ENCODE measurements at regions not wholly inside any gene's neighbourhood (a gene's known extent, or its start where the extent isn't known, plus 50 kb on each side); places are given as distances from the start of the nearest gene placed in this dataset.

DNA sequence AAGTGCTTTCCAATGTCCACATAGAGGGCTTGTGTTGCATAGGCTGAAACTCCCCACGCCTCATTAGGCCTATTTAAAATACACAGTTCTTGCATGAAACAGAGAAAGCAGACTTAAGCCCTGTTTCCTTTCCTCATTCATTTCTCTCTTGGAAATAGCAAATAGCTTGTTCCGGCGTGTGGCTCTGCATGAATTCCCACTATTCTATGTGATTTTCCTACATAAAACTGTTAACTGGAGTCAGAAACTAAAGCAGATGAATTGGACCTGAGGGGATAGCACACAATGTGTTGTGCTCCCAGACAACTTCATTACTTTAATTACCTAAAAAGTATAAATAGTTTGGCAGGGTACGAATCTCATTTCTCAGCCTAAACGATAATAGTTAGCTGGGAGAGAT, 981.5 kb downstream of the SORCS1 start:
- no peak for DNase-seq (ENCODE audit: low read depth in 2 of 2)

DNA sequence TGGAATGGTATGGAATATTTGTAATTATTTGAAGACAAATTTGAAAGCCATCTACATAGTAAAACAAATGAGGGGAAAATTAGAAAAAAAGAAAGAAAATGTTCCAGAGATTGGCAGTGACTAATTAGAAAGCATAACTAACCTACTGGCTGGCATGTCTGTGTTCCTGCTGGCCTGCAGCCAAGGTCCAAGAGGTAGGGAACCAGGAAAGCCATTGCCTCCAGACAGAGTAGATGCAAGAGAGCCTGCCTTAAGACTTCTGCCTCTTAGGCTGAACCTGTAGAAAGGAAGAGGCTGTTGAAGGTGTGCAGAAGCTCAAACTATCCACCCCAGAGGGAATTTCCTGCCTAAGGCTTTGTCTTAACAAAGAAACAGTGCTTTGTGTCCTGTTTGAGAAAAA, 982.0 kb downstream of the SORCS1 start:
- no peak for DNase-seq (ENCODE audit: low read depth in 2 of 2)

DNA sequence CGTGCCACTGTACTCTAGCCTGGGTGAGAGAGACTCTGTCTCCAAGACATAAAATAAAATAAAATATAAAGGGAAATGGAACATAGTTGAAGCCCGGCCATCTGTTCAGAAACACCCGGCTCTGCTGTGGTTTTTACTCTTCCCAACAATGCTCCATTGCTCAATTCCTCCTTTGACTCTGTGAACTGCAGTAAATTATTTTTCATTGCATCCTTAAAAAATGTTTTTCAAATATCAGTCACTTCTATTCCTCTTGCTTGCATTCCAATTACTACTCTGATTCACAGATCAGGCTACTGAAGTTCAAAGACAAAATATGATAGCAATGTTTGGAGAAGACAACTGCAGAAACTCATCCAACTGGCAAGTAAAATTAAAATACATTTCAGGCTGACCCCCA, 983.0 kb downstream of the SORCS1 start:
- DNase-seq (ENCODE audit: low read depth in 2 of 2), result no peak

DNA sequence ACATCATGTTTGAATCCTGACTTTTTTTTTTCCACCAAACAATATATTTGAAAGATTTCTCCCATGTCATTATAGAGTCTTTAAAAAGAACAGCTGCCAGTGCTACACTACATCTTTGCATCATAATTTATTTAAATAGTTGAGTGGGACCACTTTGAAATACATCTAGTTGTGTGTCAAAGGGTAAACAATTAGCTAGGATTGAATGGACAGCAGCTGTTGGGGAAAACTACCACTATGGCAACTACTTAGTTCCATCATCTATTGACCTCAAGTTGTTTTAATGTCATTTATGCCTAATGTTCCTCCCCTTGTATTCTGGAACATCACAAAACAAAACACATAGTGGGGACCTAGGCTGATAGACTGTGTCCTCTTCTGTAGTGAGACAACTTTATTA, 985.1 kb downstream of the SORCS1 start:
- no peak for DNase-seq (ENCODE audit: low read depth in 2 of 2)

DNA sequence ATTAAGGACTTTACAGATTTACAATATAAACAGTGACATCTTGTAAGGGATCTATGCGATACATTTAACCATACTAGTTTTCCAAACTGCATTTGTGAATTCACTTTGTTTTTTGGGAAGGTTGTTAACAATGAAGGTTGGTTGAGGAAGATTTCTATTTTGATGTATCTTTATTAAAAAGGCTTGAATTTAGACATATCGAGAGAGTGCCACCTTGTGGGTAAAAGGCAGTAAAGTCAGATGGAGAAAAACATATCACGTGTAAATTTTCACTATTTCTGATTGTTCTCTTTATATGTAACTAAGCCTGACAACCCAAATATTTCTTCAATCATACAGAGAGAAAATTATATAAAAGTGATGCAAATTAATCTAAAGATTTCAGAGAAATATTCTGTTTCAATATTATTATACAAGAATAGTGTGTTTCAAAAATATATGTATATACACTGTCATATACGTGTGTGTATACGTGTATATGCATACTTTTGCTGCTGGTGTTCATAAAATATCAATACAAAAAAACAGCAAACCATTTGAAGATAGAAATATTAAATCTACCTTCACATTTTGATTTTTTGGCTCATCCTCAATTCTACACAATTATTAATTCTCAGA, 988.6 kb downstream of the SORCS1 start:
- DNase-seq (ENCODE audit: low read depth in 2 of 2), result no peak

DNA sequence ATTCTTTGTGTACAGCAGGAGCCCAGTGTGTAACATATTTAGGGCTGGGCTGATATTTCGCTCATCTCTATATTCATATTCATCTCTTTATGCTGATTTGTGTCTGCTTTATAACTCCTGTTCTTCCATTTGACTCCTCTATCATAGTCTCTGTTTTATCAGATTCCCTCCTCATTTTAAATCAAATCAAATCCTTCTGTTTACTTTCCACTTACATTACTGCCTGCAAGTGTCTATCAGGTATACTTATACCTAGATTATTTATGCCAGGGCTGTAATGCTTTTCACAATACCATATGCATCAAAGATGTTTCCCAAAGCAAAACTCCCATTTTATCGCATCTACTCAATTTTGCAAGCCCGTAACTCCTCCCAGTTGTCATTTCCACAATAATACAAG, 990.7 kb downstream of the SORCS1 start:
- DNase-seq (ENCODE audit: low read depth in 2 of 2), result no peak

DNA sequence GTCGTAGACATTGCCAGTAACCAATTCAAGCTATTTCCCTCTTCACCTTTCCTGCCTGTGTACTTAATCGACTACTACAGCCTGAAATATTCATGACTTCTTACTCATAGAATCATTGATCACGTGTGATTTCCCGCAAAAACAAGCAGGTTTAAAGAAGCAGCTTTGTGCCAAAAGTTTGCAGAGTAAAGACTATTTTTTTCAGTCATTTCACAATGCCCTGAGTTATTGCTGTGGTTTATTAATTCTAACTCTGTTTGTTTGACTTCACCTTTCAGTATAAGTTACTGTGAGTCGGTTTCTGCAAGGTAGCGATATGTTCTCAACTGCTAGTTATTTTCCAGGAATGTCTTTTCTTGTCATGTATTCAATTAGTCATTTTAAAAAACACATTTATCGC, 995.3 kb downstream of the SORCS1 start:
- no peak for DNase-seq (ENCODE audit: low read depth in 2 of 2)

DNA sequence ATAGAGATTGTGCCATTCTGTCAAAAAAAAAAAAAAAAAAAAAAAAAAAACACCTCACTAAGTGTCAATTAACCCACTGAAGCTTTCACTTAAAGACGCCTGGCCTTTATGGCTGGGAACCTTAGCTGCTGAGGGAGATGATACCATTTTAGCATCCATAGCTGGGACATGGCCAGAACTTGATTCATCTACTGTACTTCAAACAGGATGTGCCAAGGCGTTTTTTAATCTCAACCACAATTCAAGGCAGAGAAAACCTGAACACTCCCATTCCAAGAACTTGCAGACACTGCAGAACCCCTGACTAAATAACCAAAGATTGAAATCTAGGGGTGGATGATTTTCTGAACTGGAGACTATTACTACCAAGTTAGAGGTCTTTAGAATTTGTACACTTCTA, 996.6 kb downstream of the SORCS1 start:
- DNase-seq (ENCODE audit: low read depth in 2 of 2), result no peak

DNA sequence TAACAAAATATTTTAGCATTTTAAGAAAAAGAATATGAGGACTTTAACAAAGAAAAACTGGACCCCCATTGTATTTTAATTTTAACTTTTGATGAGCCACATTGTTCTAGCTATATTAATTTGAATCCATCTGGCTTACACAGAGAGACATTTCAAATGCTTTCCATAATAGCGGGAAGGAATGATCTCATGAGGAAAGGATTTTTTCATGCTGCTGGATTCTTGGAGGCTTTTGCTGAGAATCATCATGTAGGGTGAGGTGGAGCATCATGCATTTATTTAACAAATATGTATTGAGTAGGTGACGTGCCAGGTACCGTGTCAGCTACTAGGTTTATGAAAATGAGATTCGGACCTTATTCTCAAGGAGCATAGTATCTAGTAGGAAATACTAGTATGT, 1006.3 kb downstream of the SORCS1 start:
- DNase-seq (ENCODE audit: low read depth in 2 of 2), result no peak

DNA sequence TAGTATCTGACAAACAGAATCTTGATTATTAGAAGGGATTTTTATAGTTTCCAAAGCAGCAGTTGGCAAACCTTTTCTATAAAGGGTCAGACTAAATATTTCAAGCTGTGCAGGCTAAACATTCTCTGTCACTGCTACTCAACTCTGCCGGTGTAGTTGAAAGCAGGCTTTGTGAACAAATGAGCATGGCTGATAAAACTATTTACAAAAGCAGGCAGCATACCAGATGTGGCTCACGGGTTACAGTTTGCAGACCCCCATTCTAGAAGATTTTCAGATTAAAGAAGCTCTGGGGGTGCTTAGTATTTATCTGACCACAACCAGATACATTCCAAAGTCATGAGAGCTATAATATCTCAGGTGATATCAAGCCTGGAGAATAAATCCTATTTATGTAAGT, 1017.5 kb downstream of the SORCS1 start:
- DNase-seq (ENCODE audit: low read depth in 2 of 2), result no peak

DNA sequence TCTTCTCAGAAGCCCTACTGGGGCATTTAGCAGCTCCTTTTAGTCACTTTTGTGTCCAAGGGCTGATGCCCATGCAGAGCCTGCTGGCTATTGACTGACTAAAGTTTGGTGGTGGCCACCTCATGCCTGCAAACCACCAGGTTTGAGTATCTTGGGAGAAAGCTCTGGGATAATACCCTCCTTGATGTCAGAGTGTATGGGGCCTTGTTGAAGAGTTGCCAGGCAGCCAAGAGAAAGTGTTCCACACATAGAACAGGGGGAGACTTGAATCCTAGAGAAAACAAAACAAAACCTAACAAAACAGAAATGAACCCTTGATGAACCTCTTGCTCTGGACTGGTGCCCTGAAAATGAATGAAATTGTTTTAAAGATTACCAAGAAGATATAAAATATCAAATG, 1024.6 kb downstream of the SORCS1 start:
- no peak for DNase-seq (ENCODE audit: low read depth in 2 of 2)

DNA sequence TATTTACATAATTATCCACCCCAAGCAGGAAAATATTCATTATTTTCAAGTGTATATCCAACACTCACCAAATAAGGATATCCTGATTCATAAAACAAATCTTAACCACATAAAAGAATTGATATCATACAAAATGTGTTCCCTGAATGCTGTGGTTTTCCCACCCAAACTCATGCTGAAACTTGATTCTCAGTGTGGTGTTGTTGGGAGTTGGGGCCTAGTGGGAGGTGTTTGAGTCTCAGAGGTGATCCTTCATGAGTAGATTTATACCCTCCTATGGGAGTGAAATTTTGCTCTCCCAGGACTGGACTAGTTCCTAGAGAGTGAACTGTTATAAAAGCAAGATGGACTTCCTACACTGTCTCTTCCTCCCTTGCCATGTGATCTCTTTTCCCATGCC, 1028.3 kb downstream of the SORCS1 start:
- DNase-seq (ENCODE audit: low read depth in 2 of 2), result no peak

DNA sequence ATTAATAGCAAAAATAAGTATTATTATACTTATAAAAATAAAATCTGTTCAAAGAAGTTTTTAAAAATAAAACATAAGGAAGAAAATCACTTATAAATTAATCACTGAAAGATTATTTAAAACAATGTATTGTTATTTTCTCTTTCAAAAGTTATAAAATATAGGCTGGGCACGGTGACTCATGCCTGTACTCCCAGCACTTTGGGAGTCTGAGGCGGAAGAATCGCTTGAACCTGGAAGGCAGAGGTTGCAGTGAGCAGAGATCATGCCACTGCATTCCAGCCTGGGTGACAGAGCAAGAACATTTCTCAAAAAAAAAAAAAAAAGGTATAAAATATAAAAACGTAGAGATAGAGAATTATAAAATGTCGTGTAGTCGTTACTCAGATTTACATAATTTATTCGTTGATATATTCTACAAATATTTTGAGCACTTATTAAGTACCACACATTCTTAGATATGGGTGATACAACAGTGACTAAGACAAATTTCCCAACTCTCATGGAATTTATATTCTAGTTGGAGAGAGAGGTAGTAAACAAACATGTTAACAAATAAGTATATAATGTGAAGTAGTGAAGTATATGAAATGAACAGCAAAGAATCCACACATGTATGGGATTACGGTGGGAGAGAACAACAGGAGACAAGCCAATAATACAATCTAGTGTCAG, 1030.0 kb downstream of the SORCS1 start:
- no peak for DNase-seq (ENCODE audit: low read depth in 2 of 2)

DNA sequence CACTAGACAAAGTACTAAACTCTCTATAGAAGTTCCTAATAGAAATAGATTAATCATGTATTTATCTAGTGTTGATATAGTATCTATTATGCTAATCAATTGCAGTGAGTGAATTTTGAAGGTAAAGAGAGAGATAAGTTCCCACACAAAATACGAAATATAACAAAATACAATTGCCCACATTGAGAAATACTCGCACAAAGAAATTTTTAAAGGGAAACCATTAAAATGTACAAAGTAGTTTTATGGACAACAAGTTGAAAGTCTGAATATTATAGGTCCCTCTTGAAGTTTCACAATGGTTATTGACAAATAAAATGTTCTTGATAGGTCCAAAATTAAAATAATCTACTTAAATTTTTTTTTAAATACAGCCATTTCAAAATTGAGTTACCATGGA, 1031.1 kb downstream of the SORCS1 start:
- no peak for DNase-seq (ENCODE audit: low read depth in 2 of 2)

DNA sequence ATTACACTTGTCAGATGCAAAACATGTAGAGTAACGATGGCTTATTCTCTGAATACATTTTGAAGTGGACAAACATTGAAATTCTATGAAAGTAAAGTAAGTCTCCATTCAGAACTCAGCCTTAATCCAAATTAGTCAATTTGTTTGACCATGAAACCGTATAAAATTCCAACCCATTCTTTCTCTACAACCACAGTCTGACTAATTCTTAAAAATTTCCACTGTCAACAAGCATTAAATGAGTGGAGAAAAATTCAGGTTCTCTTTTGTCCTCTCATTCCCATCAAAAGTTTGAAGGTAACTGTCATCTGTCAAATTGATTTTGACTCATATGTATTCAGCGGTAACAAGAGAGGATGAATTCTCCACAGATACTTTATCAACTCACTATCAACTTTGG, 1031.5 kb downstream of the SORCS1 start:
- DNase-seq (ENCODE audit: low read depth in 2 of 2), result no peak

DNA sequence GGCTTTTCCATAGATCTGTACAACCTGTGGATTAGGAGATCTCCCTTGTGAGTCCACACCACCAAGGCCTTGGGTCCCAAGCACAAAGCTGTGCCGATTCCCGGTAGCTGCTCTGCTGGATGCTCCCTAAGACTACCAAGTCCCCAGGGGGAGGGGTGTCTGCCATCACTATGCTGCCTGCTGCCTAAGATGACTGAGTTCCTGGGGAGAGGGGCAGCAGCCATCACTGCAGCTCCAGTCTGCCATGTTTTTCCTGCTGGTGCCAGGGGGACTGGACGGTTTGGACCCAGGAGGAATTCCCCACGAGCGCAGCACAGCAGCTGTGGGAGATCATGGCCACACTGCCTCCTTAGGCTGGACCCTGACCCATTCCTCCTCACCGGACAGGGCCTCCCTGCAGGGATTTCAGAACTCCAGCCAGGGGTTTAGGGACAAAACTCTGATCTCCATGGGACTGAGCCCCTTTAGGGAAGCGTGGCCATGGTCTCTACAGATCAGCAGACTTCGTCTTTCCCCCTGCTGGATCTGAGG, 1049.8 kb downstream of the SORCS1 start:
- DNase-seq (ENCODE audit: low read depth in 2 of 2), result no peak

DNA sequence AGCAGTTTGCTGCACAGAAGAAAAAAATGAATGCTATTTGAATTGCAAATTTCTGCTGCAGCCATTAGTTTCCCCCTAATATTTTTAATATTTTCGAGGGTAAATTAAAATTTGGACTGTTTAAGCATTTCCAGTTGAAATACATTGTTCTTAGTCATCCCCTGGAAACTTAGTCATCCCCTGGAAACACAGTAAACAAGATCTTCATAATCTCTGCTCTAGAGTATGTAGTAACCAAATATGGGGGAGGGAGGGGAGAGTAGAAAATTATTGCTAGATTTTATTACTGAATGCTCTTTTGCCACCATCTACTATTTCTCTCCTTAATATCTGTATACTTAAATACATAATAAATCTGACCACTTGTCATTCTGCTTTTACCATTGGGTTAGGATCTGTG, 1053.3 kb downstream of the SORCS1 start:
- no peak for DNase-seq (ENCODE audit: low read depth in 2 of 2)

DNA sequence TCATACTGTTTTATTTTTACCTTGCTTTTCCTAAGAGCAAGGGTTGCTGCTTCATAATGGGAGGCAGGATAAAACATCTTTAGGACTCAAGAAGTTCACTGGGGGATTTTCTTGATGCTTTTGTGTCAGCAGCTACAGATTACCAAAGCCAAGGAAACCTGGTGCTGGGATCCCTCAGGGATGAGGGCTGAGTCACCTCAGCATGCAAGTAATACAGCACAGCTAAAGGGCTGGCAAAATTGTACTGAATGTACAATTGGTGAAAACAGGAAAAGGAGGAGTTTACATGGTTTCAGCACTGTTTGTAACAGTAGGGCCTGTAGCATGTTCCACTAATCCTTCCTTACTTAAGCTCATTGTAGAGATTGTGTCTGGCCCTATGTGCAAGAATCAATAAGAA, 1056.8 kb downstream of the SORCS1 start:
- DNase-seq (ENCODE audit: low read depth in 2 of 2), result no peak

DNA sequence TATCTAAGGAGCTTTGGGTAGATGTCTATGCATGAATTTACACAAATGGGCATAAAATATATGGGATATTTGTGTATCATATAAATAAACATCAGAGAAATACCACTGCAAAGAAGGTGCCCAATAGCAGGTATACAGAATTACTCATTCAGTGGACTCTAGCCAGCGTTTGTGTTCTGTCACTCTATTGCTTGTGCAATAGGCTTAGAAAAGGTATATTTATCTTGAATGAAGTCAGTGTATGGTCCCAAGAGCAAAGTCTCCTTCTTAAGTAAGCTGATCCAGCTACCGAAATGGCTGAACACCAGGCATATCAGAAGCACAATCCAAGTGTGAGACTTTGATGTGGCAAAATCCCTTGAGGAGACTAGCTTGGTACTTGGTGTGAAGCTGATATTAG, 1058.4 kb downstream of the SORCS1 start:
- DNase-seq (ENCODE audit: low read depth in 2 of 2), result no peak

DNA sequence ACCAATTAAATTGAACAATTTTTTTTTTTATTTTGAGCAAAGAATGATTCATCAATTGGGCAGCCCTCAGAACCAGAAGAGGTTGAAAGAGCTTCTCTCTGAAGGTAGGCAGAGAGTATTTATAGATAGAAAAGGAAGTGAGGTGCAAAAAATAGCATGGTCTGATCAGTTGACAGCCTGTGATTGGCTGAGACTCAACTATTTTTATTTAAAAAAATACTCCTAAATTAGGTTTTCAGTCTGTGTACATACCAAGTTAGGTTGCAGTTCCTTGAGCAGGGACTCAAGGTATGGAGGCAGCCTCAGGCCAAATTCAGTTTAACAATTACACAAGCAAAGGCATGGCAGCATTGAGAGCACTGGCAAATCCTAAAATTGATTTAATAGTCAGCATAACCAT, 1074.7 kb downstream of the SORCS1 start:
- DNase-seq (ENCODE audit: low read depth in 2 of 2), result no peak

DNA sequence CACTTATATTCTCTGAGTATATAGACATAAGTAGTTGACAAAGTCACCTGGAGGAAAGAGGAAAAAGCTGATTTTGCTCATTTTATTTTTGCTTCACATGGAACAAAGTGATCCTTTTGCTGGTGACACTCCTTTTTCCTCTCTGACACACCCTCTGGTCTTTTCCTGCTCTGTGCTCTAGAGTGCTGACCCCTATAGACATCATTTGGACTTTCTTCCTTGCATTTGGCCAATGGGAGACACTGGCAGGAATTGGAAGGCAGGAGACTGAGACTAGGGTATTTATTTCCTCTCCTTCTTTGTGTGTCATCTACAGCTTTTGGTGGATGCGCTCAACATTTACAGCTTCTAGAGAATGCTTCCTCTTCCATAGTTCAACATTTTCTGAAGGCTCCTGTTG, 1078.1 kb downstream of the SORCS1 start:
- DNase-seq (ENCODE audit: low read depth in 2 of 2), result no peak

DNA sequence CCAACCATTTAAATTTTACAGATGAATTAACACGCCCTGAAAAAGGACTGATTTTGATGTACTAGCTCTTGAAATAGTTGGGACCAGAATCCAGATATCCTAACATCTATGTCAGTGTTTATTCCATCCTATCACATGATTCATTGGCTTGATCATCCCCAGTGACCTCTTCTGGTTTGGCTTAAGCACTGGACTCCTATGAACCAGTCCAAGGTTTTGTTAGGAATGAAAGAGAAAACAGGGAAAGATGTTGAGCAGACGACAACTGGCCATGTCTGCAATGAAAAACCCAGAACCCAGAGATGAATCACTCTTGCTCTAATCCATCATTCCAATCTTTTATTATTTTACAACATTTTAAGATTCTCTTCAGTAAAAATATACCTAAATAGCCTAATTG, 1080.9 kb downstream of the SORCS1 start:
- DNase-seq (ENCODE audit: low read depth in 2 of 2), result no peak

DNA sequence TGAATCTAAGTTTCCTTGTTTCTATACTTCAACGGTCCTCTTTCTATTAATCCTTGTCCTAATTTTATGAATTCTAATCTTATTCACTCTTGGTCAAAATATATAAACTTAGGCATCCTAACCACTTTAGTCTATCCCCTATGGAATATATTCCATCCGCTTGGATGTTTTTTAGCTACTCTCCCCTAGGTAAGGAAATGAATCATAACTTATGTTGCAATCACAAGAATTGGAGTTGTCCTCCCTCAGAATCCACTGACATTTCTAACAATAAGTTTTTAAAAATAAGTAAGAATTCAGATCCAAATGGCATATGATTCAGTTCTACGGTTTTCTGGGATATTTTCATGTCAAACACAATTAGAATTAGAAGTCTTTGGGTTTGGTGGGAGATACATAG, 1081.6 kb downstream of the SORCS1 start:
- no peak for DNase-seq (ENCODE audit: low read depth in 2 of 2)

All from stimulated activated CD8-positive, alpha-beta memory T cell treated with anti-CD3 and anti-CD28 coated beads, Interleukin-2, amount 100 ng/mL, for 48 hours (primary cell).